ENCODE measurements at regions not wholly inside any gene's neighbourhood (a gene's known extent, or its start where the extent isn't known, plus 50 kb on each side); places are given as distances from the start of the nearest gene placed in this dataset.

- Histone ChIP-seq H3K4me2 (peak overlapping the region; percentile 15), H4K20me1 (ENCODE audit: low read depth) (no peaks in the 10 kb centered on the region), H3K9ac (no peak overlapping the region), H2AFZ (replicated peaks) (peak overlapping the region; percentile 27), H3K9me3 (ENCODE audit: low read depth) (no peaks in the 10 kb centered on the region), H3K36me3 (no peaks in the 10 kb centered on the region), H3K4me3 (no peak overlapping the region), H3K79me2 (ENCODE audit: low read depth) (no peaks in the 10 kb centered on the region), H3K27ac (no peak overlapping the region), H3F3A (ENCODE audit: low read depth) (peaks cover 10% of the 10 kb centered on the region), H3K4me1 (peaks cover 14% of the 10 kb centered on the region), H3K27me3 (no peaks in the 10 kb centered on the region)
- TF ChIP-seq CTCF (IDR thresholded peaks at IDR 0.05), result no peak
- TF ChIP-seq EZH2phosphoT487 (IDR thresholded peaks at IDR 0.05), result no peak
- peak; percentile 54 for DNase-seq (ENCODE audit: low spot score)
- Mint-ChIP-seq H3K27ac (peak overlapping the region; percentile 76), H3K9me3 (peaks cover 22% of the 10 kb centered on the region), H3K4me3 (no peak overlapping the region), H3K27me3 (ENCODE audit: insufficient read depth, low read depth) (peaks cover 2% of the 10 kb centered on the region), H3K36me3 (no peaks in the 10 kb centered on the region), H3K4me1 (peaks cover 41% of the 10 kb centered on the region)
Measured at GRCh38 chr13:75102001-75102716, 379.8 kb downstream of the TBC1D4 start.

- H3K4me1 Mint-ChIP-seq, result peaks cover 41% of the 10 kb centered on the region
- Histone ChIP-seq H3K4me3 (no peak overlapping the region), H3K27ac (no peak overlapping the region), H3K9ac (no peak overlapping the region), H3K79me2 (ENCODE audit: low read depth) (no peaks in the 10 kb centered on the region), H3K4me1 (peaks cover 14% of the 10 kb centered on the region), H2AFZ (replicated peaks) (peak overlapping the region; percentile 27), H3F3A (ENCODE audit: low read depth) (peaks cover 10% of the 10 kb centered on the region), H3K36me3 (no peaks in the 10 kb centered on the region), H3K27me3 (no peaks in the 10 kb centered on the region), H3K4me2 (no peak overlapping the region), H4K20me1 (ENCODE audit: low read depth) (no peaks in the 10 kb centered on the region), H3K9me3 (ENCODE audit: low read depth) (no peaks in the 10 kb centered on the region)
- peaks cover 2% of the 10 kb centered on the region for H3K27me3 Mint-ChIP-seq (ENCODE audit: insufficient read depth, low read depth)
- peaks cover 2% of the 10 kb centered on the region for H3K36me3 Mint-ChIP-seq
- peaks cover 17% of the 10 kb centered on the region for H3K9me3 Mint-ChIP-seq
- DNase-seq (ENCODE audit: low spot score), result no peak
- no peak for TF ChIP-seq EZH2 (IDR thresholded peaks at IDR 0.05)
- no peak for TF ChIP-seq CTCF (IDR thresholded peaks at IDR 0.05)
- no peak for TF ChIP-seq EZH2phosphoT487 (IDR thresholded peaks at IDR 0.05)
- no peak overlapping the region for H3K4me3 Mint-ChIP-seq
- H3K27ac Mint-ChIP-seq, result peak overlapping the region; percentile 76
Measured at GRCh38 chr13:75101348-75101747, 380.6 kb downstream of the TBC1D4 start.

- H2AFZ ChIP-seq (replicated peaks), result peak overlapping the region; percentile 91
Measured at GRCh38 chr13:75092143-75092542, 389.8 kb downstream of the TBC1D4 start.

More at GRCh38 chr13:75092143-75092542, 389.8 kb downstream of the TBC1D4 start:
- no peak overlapping the region for H3K9ac ChIP-seq
- H3K79me2 ChIP-seq (ENCODE audit: low read depth), result no peaks in the 10 kb centered on the region
- H3K27ac ChIP-seq, result no peak overlapping the region
- Mint-ChIP-seq H3K4me1 (peaks cover 22% of the 10 kb centered on the region), H3K36me3 (peaks cover 2% of the 10 kb centered on the region), H3K9me3 (peaks cover 13% of the 10 kb centered on the region), H3K4me3 (no peak overlapping the region), H3K27ac (peak overlapping the region; percentile 42), H3K27me3 (ENCODE audit: insufficient read depth, low read depth) (no peaks in the 10 kb centered on the region)
- no peak overlapping the region for H3K4me2 ChIP-seq
- no peaks in the 10 kb centered on the region for H3K27me3 ChIP-seq
- no peaks in the 10 kb centered on the region for H3K36me3 ChIP-seq
- peaks cover 15% of the 10 kb centered on the region for H3K4me1 ChIP-seq
- no peaks in the 10 kb centered on the region for H3F3A ChIP-seq (ENCODE audit: low read depth)
- no peak for DNase-seq (ENCODE audit: low spot score)
- no peak overlapping the region for H3K4me3 ChIP-seq
- no peaks in the 10 kb centered on the region for H3K9me3 ChIP-seq (ENCODE audit: low read depth)
- TF ChIP-seq CTCF (IDR thresholded peaks at IDR 0.05) (no peak), EZH2phosphoT487 (IDR thresholded peaks at IDR 0.05) (no peak), EZH2 (IDR thresholded peaks at IDR 0.05) (no peak)
- no peaks in the 10 kb centered on the region for H4K20me1 ChIP-seq (ENCODE audit: low read depth)

All from neural progenitor cell (in vitro differentiated cells).